Esophagus (tissue), 2 donors: ENCODE measurements at regions not wholly inside any gene's neighbourhood (a gene's known extent, or its start where the extent isn't known, plus 50 kb on each side); places are given as distances from the start of the nearest gene placed in this dataset.

Experiments
- H3K27ac ChIP-seq, 2 donors: one replicate each; pipeline ENCODE4 v1.5.1; 2013; ENCODE audit warnings: low read depth in 2 of 2, mild to moderate bottlenecking in 2 of 2, inconsistent platforms in 1 of 2, low read length in 1 of 2, moderate library complexity in 1 of 2
- H3K27me3 ChIP-seq, 2 donors: one replicate each; pipeline ENCODE4 v1.6.1; 2013; ENCODE audit warnings: low read length in 2 of 2, control low read depth in 1 of 2, mild to moderate bottlenecking in 1 of 2; ENCODE audit not compliant: insufficient read depth in 2 of 2, control insufficient read depth in 1 of 2
- H3K36me3 ChIP-seq, 2 donors: one replicate each; pipeline ENCODE4 v1.6.1; 2013; ENCODE audit warnings: low read length in 1 of 2; ENCODE audit not compliant: control insufficient read depth in 2 of 2, insufficient read depth in 2 of 2
- H3K4me1 ChIP-seq, 2 donors: one replicate each; pipeline ENCODE4 v1.6.1; 2013; ENCODE audit warnings: low read length in 1 of 2; ENCODE audit not compliant: control insufficient read depth in 2 of 2, insufficient read depth in 2 of 2
- H3K4me3 ChIP-seq, 2 donors: one replicate each; pipeline ENCODE4 v1.5.1; 2013; ENCODE audit warnings: low read length in 2 of 2, mild to moderate bottlenecking in 2 of 2, low read depth in 1 of 2, moderate library complexity in 1 of 2
- H3K9me3 ChIP-seq, 2 donors: one replicate each; pipeline ENCODE4 v1.6.1; 2013; ENCODE audit warnings: mild to moderate bottlenecking in 2 of 2, low read depth in 1 of 2, low read length in 1 of 2, moderate library complexity in 1 of 2; ENCODE audit not compliant: control insufficient read depth in 2 of 2, insufficient read depth in 1 of 2
- WGBS, 2 donors: extraction: QIAGEN DNeasy Blood & Tissue Kit; methylation state at CpG; one replicate each; pipeline ENCODE4 v1.1.7; 2013; 5-methylcytosine and 5-hydroxymethylcytosine counted together
- donor health status: healthy with polysubstance abuse.
- donor health status: Bipolar disorder and iron deficiency.

- Histone ChIP-seq H3K27me3 (no peaks in the 10 kb centered on the region), H3K27ac (no peak overlapping the region), H3K4me1 (no peaks in the 10 kb centered on the region), H3K4me3 (no peak overlapping the region), H3K36me3 (no peaks in the 10 kb centered on the region), H3K9me3 (no peaks in the 10 kb centered on the region)
These were observed 239.9 kb upstream of the DKK2 start for GRCh38 chr4:107276052-107276451.

GRCh38 chr4:107275225-107275624 is 239.1 kb upstream of the DKK2 start:
- Histone ChIP-seq H3K27ac (no peak overlapping the region), H3K4me1 (no peaks in the 10 kb centered on the region), H3K27me3 (no peaks in the 10 kb centered on the region), H3K4me3 (no peak overlapping the region), H3K9me3 (peaks cover 0 to under 1% of the 10 kb centered on the region in 2 donors), H3K36me3 (no peaks in the 10 kb centered on the region)

GRCh38 chr4:107270614-107271013 is 234.5 kb upstream of the DKK2 start:
- 85 to 91% methylated on average over 3 of the region's 3 CpGs for WGBS, 2 donors
- Histone ChIP-seq H3K9me3 (peaks cover 0 to 8% of the 10 kb centered on the region in 2 donors), H3K4me1 (no peaks in the 10 kb centered on the region), H3K36me3 (no peaks in the 10 kb centered on the region), H3K27ac (no peak overlapping the region), H3K27me3 (no peaks in the 10 kb centered on the region), H3K4me3 (no peak overlapping the region)

GRCh38 chr4:107269175-107269574 is 233.1 kb upstream of the DKK2 start:
- 83 to 91% methylated on average over 2 of the region's 2 CpGs for WGBS, 2 donors
- no peaks in the 10 kb centered on the region for H3K4me1 ChIP-seq
- no peak overlapping the region for H3K27ac ChIP-seq
- H3K36me3 ChIP-seq, result no peaks in the 10 kb centered on the region
- peaks cover 0 to 8% of the 10 kb centered on the region in 2 donors for H3K9me3 ChIP-seq
- no peaks in the 10 kb centered on the region for H3K27me3 ChIP-seq
- H3K4me3 ChIP-seq, result no peak overlapping the region

GRCh38 chr4:107265859-107266258 is 229.7 kb upstream of the DKK2 start:
- Histone ChIP-seq H3K4me1 (no peaks in the 10 kb centered on the region), H3K4me3 (no peak overlapping the region)
- WGBS, 2 donors, result 57 to 77% methylated on average over 6 of the region's 6 CpGs

GRCh38 chr4:107261241-107261874 is 225.2 kb upstream of the DKK2 start:
- Histone ChIP-seq H3K36me3 (no peaks in the 10 kb centered on the region), H3K9me3 (no peaks in the 10 kb centered on the region)
- WGBS, 2 donors, result 36 to 57% methylated on average over 3 of the region's 3 CpGs

More at GRCh38 chr4:107265859-107266258, 229.7 kb upstream of the DKK2 start:
- Histone ChIP-seq H3K36me3 (no peaks in the 10 kb centered on the region), H3K27ac (no peak overlapping the region), H3K27me3 (no peaks in the 10 kb centered on the region), H3K9me3 (peaks cover 0 to 8% of the 10 kb centered on the region in 2 donors)

GRCh38 chr4:107258359-107258758 is 222.2 kb upstream of the DKK2 start:
- Histone ChIP-seq H3K27me3 (no peaks in the 10 kb centered on the region), H3K4me1 (no peaks in the 10 kb centered on the region), H3K27ac (no peak overlapping the region), H3K36me3 (no peaks in the 10 kb centered on the region), H3K4me3 (no peak overlapping the region), H3K9me3 (no peaks in the 10 kb centered on the region)
- 89 to 95% methylated on average over 2 of the region's 2 CpGs for WGBS, 2 donors

More at GRCh38 chr4:107261241-107261874, 225.2 kb upstream of the DKK2 start:
- H3K4me1 ChIP-seq, result no peaks in the 10 kb centered on the region
- H3K4me3 ChIP-seq, result no peak overlapping the region
- H3K27me3 ChIP-seq, result no peaks in the 10 kb centered on the region
- H3K27ac ChIP-seq, result no peak overlapping the region

GRCh38 chr4:107255596-107255995 is 219.5 kb upstream of the DKK2 start:
- Histone ChIP-seq H3K36me3 (no peaks in the 10 kb centered on the region), H3K27ac (no peak overlapping the region), H3K9me3 (no peaks in the 10 kb centered on the region), H3K27me3 (no peaks in the 10 kb centered on the region), H3K4me1 (no peaks in the 10 kb centered on the region), H3K4me3 (no peak overlapping the region)
- 55 to 71% methylated on average over 2 of the region's 2 CpGs for WGBS, 2 donors

GRCh38 chr4:107255114-107255513 is 219.0 kb upstream of the DKK2 start:
- 63 to 92% methylated on average over 1 of the region's 1 CpG for WGBS, 2 donors
- Histone ChIP-seq H3K27me3 (no peaks in the 10 kb centered on the region), H3K36me3 (no peaks in the 10 kb centered on the region), H3K4me1 (no peaks in the 10 kb centered on the region), H3K9me3 (no peaks in the 10 kb centered on the region), H3K4me3 (no peak overlapping the region), H3K27ac (no peak overlapping the region)

- no peak overlapping the region for H3K27ac ChIP-seq
- H3K9me3 ChIP-seq, result no peaks in the 10 kb centered on the region
- H3K4me3 ChIP-seq, result no peak overlapping the region
- WGBS, 2 donors, result 86 to 88% methylated on average over 3 of the region's 3 CpGs
- no peaks in the 10 kb centered on the region for H3K36me3 ChIP-seq
- H3K4me1 ChIP-seq, result no peaks in the 10 kb centered on the region
- no peaks in the 10 kb centered on the region for H3K27me3 ChIP-seq
These were observed 217.5 kb upstream of the DKK2 start for GRCh38 chr4:107253579-107254068.
